Activated naive CD8-positive, alpha-beta T cell treated with anti-CD3 and anti-CD28 coated beads, Interleukin-2, amount 10 ng/mL, durations not matched to agents 7 days and 5 days (primary cell): ENCODE measurements at regions not wholly inside any gene's neighbourhood (a gene's known extent, or its start where the extent isn't known, plus 50 kb on each side); places are given as distances from the start of the nearest gene placed in this dataset.

Experiments used
- ATAC-seq: fragments of 150-1000 bp; cut with Tn5 transposase; one replicate; pipeline ENCODE4 v1.10.0; 2021; ENCODE audit warnings: low read depth, moderate library complexity
- POLR2A ChIA-PET: fragments of 350-600 bp; sonication (Branson Sonifier 250); formaldehyde crosslinking; loops from one replicate; lab custom pipeline; 2021; ENCODE audit warnings: antibody characterized with exemption; lab: Charles Lee
- DNase-seq: peaks from one replicate; pipeline ENCODE4 v3.0.0; 2021
- H3K27ac Mint-ChIP-seq: one replicate; pipeline ENCODE4 v1.8.0; 2022; ENCODE audit warnings: mild to moderate bottlenecking, mixed read lengths
- H3K27me3 Mint-ChIP-seq: one replicate; pipeline ENCODE4 v1.8.0; 2022; ENCODE audit warnings: mild to moderate bottlenecking, moderate library complexity, mixed read lengths
- H3K36me3 Mint-ChIP-seq: one replicate; pipeline ENCODE4 v1.8.0; 2021; ENCODE audit warnings: mild to moderate bottlenecking, mixed read lengths
- H3K4me1 Mint-ChIP-seq: one replicate; pipeline ENCODE4 v1.8.0; 2021; ENCODE audit warnings: mixed read lengths
- H3K4me3 Mint-ChIP-seq: one replicate; pipeline ENCODE4 v1.8.0; 2022; ENCODE audit warnings: mild to moderate bottlenecking, moderate library complexity, mixed read lengths
- H3K9me3 Mint-ChIP-seq: one replicate; pipeline ENCODE4 v1.8.0; 2021; ENCODE audit warnings: mixed read lengths

DNA sequence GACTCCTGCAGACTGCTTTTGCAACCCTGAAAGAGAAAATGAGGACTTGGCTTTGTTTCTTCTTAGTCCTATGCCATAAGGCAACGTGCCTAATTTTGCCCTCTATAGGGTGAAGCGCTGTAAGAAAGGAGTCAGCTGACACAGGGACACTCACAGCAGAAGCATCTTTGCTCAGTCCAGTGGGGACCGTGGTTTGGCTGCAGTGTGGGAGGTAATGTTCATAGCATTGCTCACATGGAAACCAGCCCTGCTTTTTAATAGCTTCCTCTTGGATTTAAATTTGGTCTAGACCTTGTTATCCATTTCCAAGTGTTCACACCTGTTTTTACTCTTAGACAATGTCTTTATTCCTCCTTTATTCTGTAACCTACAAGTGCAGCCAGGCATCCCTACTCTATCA is 1032.1 kb downstream of the NTRK3 start:
- no peak for DNase-seq
- H3K9me3 Mint-ChIP-seq, result peaks cover 3% of the 10 kb centered on the region
- no peaks in the 10 kb centered on the region for H3K36me3 Mint-ChIP-seq
- no peak for ATAC-seq
- H3K27me3 Mint-ChIP-seq, result no peaks in the 10 kb centered on the region
- H3K4me1 Mint-ChIP-seq, result no peaks in the 10 kb centered on the region
- no peak overlapping the region for H3K4me3 Mint-ChIP-seq
- POLR2A ChIA-PET, result no interaction called here
- no peak overlapping the region for H3K27ac Mint-ChIP-seq

DNA sequence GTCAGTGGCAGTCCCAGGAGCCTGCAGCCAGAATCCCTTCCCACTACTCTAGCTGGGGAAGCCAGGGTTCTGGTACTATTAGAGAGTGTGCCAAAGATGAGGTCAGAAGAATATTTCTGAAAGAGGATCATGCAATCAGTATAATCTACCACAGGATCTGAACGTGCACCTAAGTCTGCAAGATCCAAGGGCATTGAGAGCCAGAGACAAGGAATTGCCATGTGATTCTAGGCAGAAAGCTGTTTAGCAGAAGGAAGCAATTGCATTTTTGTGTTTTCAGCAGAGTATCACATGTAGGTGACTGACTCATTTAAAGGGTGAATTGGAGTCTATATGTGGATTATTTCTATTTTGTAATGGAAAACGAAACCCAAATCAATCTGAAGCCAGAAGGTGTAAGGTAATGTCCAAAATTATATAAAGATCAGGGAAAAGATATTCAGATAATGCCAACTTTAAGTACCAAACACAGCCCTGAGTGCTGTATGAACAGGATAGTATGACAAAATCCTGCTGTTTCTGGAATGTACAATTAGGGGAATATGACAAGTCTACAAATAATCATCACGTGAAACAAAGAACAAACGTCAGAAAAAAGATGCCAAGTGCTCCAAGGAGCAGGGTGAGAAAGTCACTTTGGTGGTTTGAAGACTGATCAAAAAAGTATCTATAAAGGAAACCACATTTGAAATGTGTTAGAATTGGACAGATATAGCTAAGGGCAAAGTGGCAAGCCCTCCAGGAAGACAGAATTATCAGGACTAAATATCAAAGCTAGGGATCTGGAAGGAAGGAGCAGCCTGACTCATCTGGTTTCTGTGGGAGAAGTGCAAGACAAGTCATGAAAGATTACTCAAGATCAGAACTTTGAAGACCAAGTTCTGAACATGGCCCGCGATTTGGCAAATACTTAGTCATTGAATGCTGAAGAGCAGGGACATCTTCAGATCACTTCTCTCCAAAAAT is 1036.6 kb downstream of the NTRK3 start:
- Mint-ChIP-seq H3K36me3 (no peaks in the 10 kb centered on the region), H3K27me3 (no peaks in the 10 kb centered on the region), H3K4me3 (no peak overlapping the region), H3K27ac (no peak overlapping the region), H3K9me3 (peaks cover 3% of the 10 kb centered on the region), H3K4me1 (no peaks in the 10 kb centered on the region)
- ATAC-seq (no peak), DNase-seq (no peak)
- POLR2A ChIA-PET, result no interaction called here

GRCh38 chr15:87215100-87215499 is 1041.4 kb downstream of the NTRK3 start:
- Mint-ChIP-seq H3K27me3 (no peaks in the 10 kb centered on the region), H3K27ac (no peak overlapping the region), H3K36me3 (no peaks in the 10 kb centered on the region), H3K4me1 (no peaks in the 10 kb centered on the region), H3K4me3 (no peak overlapping the region), H3K9me3 (no peaks in the 10 kb centered on the region)
- ATAC-seq (no peak), DNase-seq (no peak)
- POLR2A ChIA-PET, result no interaction called here

GRCh38 chr15:87213626-87214025 is 1042.9 kb downstream of the NTRK3 start:
- POLR2A ChIA-PET, result no interaction called here
- DNase-seq, result no peak
- H3K27ac Mint-ChIP-seq, result no peak overlapping the region
- H3K36me3 Mint-ChIP-seq, result no peaks in the 10 kb centered on the region
- no peaks in the 10 kb centered on the region for H3K4me1 Mint-ChIP-seq
- ATAC-seq, result no peak
- no peak overlapping the region for H3K4me3 Mint-ChIP-seq
- no peaks in the 10 kb centered on the region for H3K9me3 Mint-ChIP-seq
- H3K27me3 Mint-ChIP-seq, result no peaks in the 10 kb centered on the region

DNA sequence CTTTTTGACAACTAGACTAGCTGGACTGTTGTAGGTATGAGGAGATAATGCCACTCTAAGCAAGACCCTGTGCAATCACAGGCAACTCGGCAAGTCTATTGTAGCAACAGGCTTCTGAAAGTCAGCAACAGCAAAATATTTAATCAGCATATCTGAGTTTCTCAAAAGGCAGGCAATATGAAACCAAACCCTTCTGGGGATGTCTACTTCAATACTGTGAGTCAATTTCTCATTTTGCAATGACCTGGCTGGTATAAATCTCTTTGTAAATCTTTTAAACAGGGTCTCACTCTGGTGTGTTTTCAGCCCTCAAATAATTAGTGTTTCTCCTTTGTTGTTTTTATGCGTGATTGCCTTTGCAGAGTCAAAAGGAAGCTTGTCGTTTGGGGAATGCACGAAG is 1044.5 kb downstream of the NTRK3 start:
- H3K4me1 Mint-ChIP-seq, result no peaks in the 10 kb centered on the region
- no peak overlapping the region for H3K27ac Mint-ChIP-seq
- no peak overlapping the region for H3K4me3 Mint-ChIP-seq
- no peak for ATAC-seq
- H3K27me3 Mint-ChIP-seq, result no peaks in the 10 kb centered on the region
- no peak for DNase-seq
- no peaks in the 10 kb centered on the region for H3K36me3 Mint-ChIP-seq
- POLR2A ChIA-PET, result no interaction called here
- H3K9me3 Mint-ChIP-seq, result no peaks in the 10 kb centered on the region

GRCh38 chr15:87211547-87211946 is 1045.0 kb downstream of the NTRK3 start:
- no peaks in the 10 kb centered on the region for H3K36me3 Mint-ChIP-seq
- no peaks in the 10 kb centered on the region for H3K27me3 Mint-ChIP-seq
- no peak overlapping the region for H3K27ac Mint-ChIP-seq
- no peaks in the 10 kb centered on the region for H3K9me3 Mint-ChIP-seq
- POLR2A ChIA-PET, result no interaction called here
- DNase-seq (no peak), ATAC-seq (no peak)
- H3K4me1 Mint-ChIP-seq, result no peaks in the 10 kb centered on the region
- no peak overlapping the region for H3K4me3 Mint-ChIP-seq

- Mint-ChIP-seq H3K36me3 (no peaks in the 10 kb centered on the region), H3K4me1 (no peaks in the 10 kb centered on the region), H3K27ac (no peak overlapping the region), H3K4me3 (no peak overlapping the region), H3K9me3 (no peaks in the 10 kb centered on the region), H3K27me3 (no peaks in the 10 kb centered on the region)
- DNase-seq, result no peak
- ATAC-seq, result no peak
- POLR2A ChIA-PET, result no interaction called here
These were observed 1046.4 kb downstream of the NTRK3 start for GRCh38 chr15:87209891-87210689.

GRCh38 chr15:87207990-87208580 is 1048.5 kb downstream of the NTRK3 start:
- Mint-ChIP-seq H3K36me3 (no peaks in the 10 kb centered on the region), H3K4me1 (no peaks in the 10 kb centered on the region), H3K9me3 (no peaks in the 10 kb centered on the region), H3K27me3 (no peaks in the 10 kb centered on the region), H3K4me3 (no peak overlapping the region), H3K27ac (no peak overlapping the region)
- POLR2A ChIA-PET, result no interaction called here
- ATAC-seq (no peak), DNase-seq (no peak)

DNA sequence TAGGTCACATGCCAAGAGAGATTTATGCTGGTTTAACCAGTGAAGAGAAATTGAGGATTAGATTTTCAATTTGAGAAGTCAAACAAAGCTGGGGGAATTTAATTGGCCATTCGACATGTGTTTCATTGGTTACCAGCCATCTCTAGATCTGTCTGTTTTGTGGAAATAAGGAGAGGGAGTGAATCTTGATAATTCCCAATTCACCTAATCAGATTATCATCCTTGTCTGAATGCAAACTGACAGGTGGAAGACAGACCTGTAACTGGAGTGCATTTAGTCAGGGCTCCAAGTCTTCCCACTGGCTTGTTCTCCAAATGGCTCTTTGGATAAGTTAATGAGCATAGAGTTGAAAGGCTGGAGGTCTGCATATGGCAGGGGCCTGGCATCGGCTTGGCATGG is 1049.3 kb downstream of the NTRK3 start:
- Mint-ChIP-seq H3K36me3 (no peaks in the 10 kb centered on the region), H3K27me3 (no peaks in the 10 kb centered on the region), H3K27ac (no peak overlapping the region), H3K9me3 (no peaks in the 10 kb centered on the region), H3K4me3 (no peak overlapping the region), H3K4me1 (no peaks in the 10 kb centered on the region)
- DNase-seq (no peak), ATAC-seq (no peak)
- POLR2A ChIA-PET, result no interaction called here

DNA sequence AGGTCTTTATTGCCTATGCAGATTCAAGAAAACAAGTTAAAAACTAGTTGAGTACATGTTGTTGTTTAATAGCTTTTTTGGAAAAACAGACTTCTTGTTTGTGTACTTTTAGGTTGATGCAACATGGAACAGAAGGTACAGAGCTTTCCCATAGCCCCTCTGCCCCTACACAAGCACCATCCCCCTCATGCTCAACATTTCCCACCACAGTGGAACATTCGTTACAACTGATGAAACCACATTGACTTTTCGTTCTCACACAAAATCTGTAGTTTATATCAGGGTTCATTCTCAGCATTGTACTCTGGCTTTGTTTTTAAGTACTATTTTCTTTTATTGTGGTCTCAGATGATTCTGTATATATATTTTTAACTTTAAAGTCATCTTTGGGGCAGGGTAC is 1054.6 kb downstream of the NTRK3 start:
- Mint-ChIP-seq H3K9me3 (no peaks in the 10 kb centered on the region), H3K36me3 (no peaks in the 10 kb centered on the region), H3K4me1 (no peaks in the 10 kb centered on the region), H3K27ac (no peak overlapping the region), H3K4me3 (no peak overlapping the region), H3K27me3 (no peaks in the 10 kb centered on the region)
- POLR2A ChIA-PET, result no interaction called here
- DNase-seq (no peak), ATAC-seq (no peak)

DNA sequence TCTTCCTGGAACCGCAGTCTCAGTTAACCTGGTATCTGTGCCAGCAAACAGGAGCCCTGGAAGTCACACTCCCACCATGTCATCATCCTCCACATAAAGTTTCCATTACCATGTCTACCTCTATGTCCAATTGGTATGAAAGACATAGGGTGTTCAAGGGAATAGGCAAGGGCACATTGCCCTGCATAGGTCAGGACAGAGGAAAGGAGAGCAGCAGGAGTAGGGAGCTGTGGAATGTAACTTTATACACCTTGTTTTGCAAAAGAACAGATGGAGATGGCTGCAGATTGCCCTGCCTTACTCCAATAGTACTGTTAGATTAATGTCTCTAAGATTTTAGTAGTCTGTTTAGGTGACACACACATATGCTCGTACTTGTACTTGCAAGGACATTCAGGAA is 1056.4 kb downstream of the NTRK3 start:
- POLR2A ChIA-PET, result no interaction called here
- Mint-ChIP-seq H3K27me3 (no peaks in the 10 kb centered on the region), H3K4me1 (no peaks in the 10 kb centered on the region), H3K4me3 (no peak overlapping the region), H3K27ac (no peak overlapping the region), H3K9me3 (no peaks in the 10 kb centered on the region), H3K36me3 (no peaks in the 10 kb centered on the region)
- DNase-seq, result no peak
- ATAC-seq, result no peak

- Mint-ChIP-seq H3K27ac (no peak overlapping the region), H3K36me3 (no peaks in the 10 kb centered on the region), H3K4me3 (no peak overlapping the region), H3K27me3 (no peaks in the 10 kb centered on the region), H3K9me3 (peaks cover 4% of the 10 kb centered on the region), H3K4me1 (no peaks in the 10 kb centered on the region)
- ATAC-seq, result no peak
- POLR2A ChIA-PET, result no interaction called here
- DNase-seq, result no peak
These were observed 1058.6 kb downstream of the NTRK3 start for GRCh38 chr15:87197981-87198380.

DNA sequence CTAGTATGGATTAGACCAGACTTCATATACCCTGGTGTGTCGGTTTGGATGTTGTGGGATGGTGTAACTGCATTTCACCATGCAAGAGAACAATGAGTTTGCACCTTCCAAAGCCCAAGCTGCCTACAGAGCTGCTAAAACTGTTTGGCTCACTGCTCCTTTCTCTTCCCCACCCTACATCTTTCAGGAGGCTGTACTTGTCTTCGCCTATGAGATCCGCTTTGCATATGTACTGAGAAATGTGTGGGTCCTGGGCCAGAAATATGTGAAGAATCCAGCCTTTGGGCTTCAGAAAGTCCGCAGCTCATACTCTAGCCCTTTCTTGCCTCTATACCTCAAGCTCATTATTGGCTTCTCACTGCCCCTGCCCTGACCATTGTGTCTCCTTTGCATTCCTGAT is 1060.0 kb downstream of the NTRK3 start:
- H3K4me3 Mint-ChIP-seq, result no peak overlapping the region
- H3K9me3 Mint-ChIP-seq, result peaks cover 4% of the 10 kb centered on the region
- no peak for ATAC-seq
- DNase-seq, result no peak
- no peaks in the 10 kb centered on the region for H3K4me1 Mint-ChIP-seq
- no peak overlapping the region for H3K27ac Mint-ChIP-seq
- H3K36me3 Mint-ChIP-seq, result no peaks in the 10 kb centered on the region
- H3K27me3 Mint-ChIP-seq, result no peaks in the 10 kb centered on the region
- POLR2A ChIA-PET, result no interaction called here
